SK-N-SH treated with all-trans-retinoic acid at 6 μM for 48 hours (cell line): ENCODE measurements at regions not wholly inside any gene's neighbourhood (a gene's known extent, or its start where the extent isn't known, plus 50 kb on each side); places are given as distances from the start of the nearest gene placed in this dataset.

Experiments
- ATAC-seq: fragments of 200-7000 bp; cut with Tn5 transposase; 3 replicates; pipeline ENCODE4 v1.9.1; 2020; ENCODE audit warnings: mild to moderate bottlenecking, moderate library complexity
- ARNTL ChIP-seq: fragments of 450-650 bp; formaldehyde crosslinking; IDR thresholded peaks from 2 replicates; pipeline ENCODE4 v1.5.0; 2020; ENCODE audit warnings: low read depth, mild to moderate bottlenecking, moderate library complexity, borderline replicate concordance
- CREB5 ChIP-seq: fragments of 250-450 bp; sonication (Bioruptor Pico); IDR thresholded peaks from 2 replicates; pipeline ENCODE4 v1.5.1; 2020; ENCODE audit warnings: low read depth, mild to moderate bottlenecking, moderate library complexity
- CSDC2 ChIP-seq: fragments of 250-450 bp; sonication (Bioruptor Pico); IDR thresholded peaks from 2 replicates; pipeline ENCODE4 v1.5.0; 2020; ENCODE audit warnings: mild to moderate bottlenecking, moderate library complexity
- CSRNP3 ChIP-seq: fragments of 250-450 bp; sonication (Bioruptor Pico); IDR thresholded peaks from 2 replicates; pipeline ENCODE4 v1.5.1; 2021; ENCODE audit warnings: mild to moderate bottlenecking, moderate library complexity
- ESRRG ChIP-seq: fragments of 250-450 bp; sonication (Bioruptor Pico); IDR thresholded peaks from 2 replicates; pipeline ENCODE4 v1.6.1; 2021; ENCODE audit warnings: mild to moderate bottlenecking
- GLIS3 ChIP-seq: fragments of 250-450 bp; sonication (Bioruptor Pico); IDR thresholded peaks from 2 replicates; pipeline ENCODE4 v1.5.0; 2020; ENCODE audit warnings: mild to moderate bottlenecking, moderate library complexity
- ISL1 ChIP-seq: fragments of 250-450 bp; sonication (Bioruptor Pico); IDR thresholded peaks from 2 replicates; pipeline ENCODE4 v2.1.2; 2022; ENCODE audit warnings: mild to moderate bottlenecking, moderate library complexity
- OSR1 ChIP-seq: fragments of 250-450 bp; sonication (Bioruptor Pico); IDR thresholded peaks from 2 replicates; pipeline ENCODE4 v1.8.0; 2022; ENCODE audit warnings: moderate library complexity, mild to moderate bottlenecking, inconsistent platforms
- PATZ1 ChIP-seq: fragments of 250-450 bp; sonication (Bioruptor Pico); IDR thresholded peaks from 2 replicates; pipeline ENCODE4 v1.8.0; 2020; ENCODE audit warnings: mild to moderate bottlenecking, moderate library complexity, borderline replicate concordance
- POU6F1 ChIP-seq: fragments of 250-450 bp; sonication (Bioruptor Pico); IDR thresholded peaks from 2 replicates; pipeline ENCODE4 v1.8.0; 2021; ENCODE audit warnings: low read depth, mild to moderate bottlenecking, moderate library complexity, borderline replicate concordance
- PPARA ChIP-seq: fragments of 250-450 bp; sonication (Bioruptor Pico); IDR thresholded peaks from 2 replicates; pipeline ENCODE4 v1.5.0; 2020; ENCODE audit warnings: mild to moderate bottlenecking, borderline replicate concordance
- RARB ChIP-seq: fragments of 250-450 bp; sonication (Bioruptor Pico); IDR thresholded peaks from 2 replicates; pipeline ENCODE4 v1.8.0; 2021; ENCODE audit warnings: mild to moderate bottlenecking, moderate library complexity
- SNAI2 ChIP-seq: fragments of 250-450 bp; sonication (Bioruptor Pico); IDR thresholded peaks from 2 replicates; pipeline ENCODE4 v1.5.0; 2020; ENCODE audit warnings: mild to moderate bottlenecking, moderate library complexity
- TCF4 ChIP-seq: fragments of 250-450 bp; sonication (Bioruptor Pico); IDR thresholded peaks from 2 replicates; pipeline ENCODE4 v1.8.0; 2021; ENCODE audit warnings: mild to moderate bottlenecking, moderate library complexity, borderline replicate concordance
- TSHZ2 ChIP-seq: fragments of 250-450 bp; sonication (Bioruptor Pico); IDR thresholded peaks from 2 replicates; pipeline ENCODE4 v1.5.0; 2020; ENCODE audit warnings: mild to moderate bottlenecking, moderate library complexity
- ZC3H10 ChIP-seq: fragments of 250-450 bp; sonication (Bioruptor Pico); IDR thresholded peaks from 2 replicates; pipeline ENCODE4 v1.5.1; 2021; ENCODE audit warnings: mild to moderate bottlenecking, moderate library complexity
- ZFP3 ChIP-seq: fragments of 250-450 bp; sonication (Bioruptor Pico); IDR thresholded peaks from 2 replicates; pipeline ENCODE4 v1.5.0; 2020; ENCODE audit warnings: mild to moderate bottlenecking, moderate library complexity
- ZFP30 ChIP-seq: fragments of 450-650 bp; formaldehyde crosslinking; IDR thresholded peaks from 2 replicates; pipeline ENCODE4 v1.5.0; 2022; ENCODE audit warnings: mild to moderate bottlenecking, moderate library complexity

- ATAC-seq: no peak
- TF ChIP-seq GLIS3 (CRISPR knock-in tag) (no peak), TCF4 (CRISPR knock-in tag) (no peak), SNAI2 (CRISPR knock-in tag) (no peak), CSDC2 (no peak), ISL1 (CRISPR knock-in tag) (no peak), PPARA (CRISPR knock-in tag) (no peak), PATZ1 (CRISPR knock-in tag) (no peak), ARNTL (no peak), OSR1 (CRISPR knock-in tag) (no peak)
- TF ChIP-seq, all 23 proteins: peak for 0
Measured at GRCh38 chr7:124443762-124444161, 321.8 kb downstream of the GPR37 start.

GRCh38 chr7:124440081-124440480, 325.5 kb downstream of the GPR37 start:
- no peak for ATAC-seq
- no peak for TF ChIP-seq RARB (CRISPR knock-in tag)
- no peak for TF ChIP-seq ESRRG
- no peak for TF ChIP-seq CSRNP3 (CRISPR knock-in tag)
- TF ChIP-seq ARNTL: no peak
- TF ChIP-seq POU6F1: no peak

GRCh38 chr7:124432009-124432578, 333.5 kb downstream of the GPR37 start:
- no peak for TF ChIP-seq CSRNP3 (CRISPR knock-in tag)
- no peak for TF ChIP-seq RARB (CRISPR knock-in tag)
- TF ChIP-seq TCF4 (CRISPR knock-in tag): no peak
- TF ChIP-seq POU6F1: no peak
- TF ChIP-seq ZFP30 (CRISPR knock-in tag): no peak
- TF ChIP-seq CSDC2: no peak
- TF ChIP-seq CREB5 (CRISPR knock-in tag): no peak
- TF ChIP-seq ISL1 (CRISPR knock-in tag): no peak
- TF ChIP-seq TSHZ2 (CRISPR knock-in tag): no peak
- no peak for TF ChIP-seq ZC3H10
- TF ChIP-seq PATZ1 (CRISPR knock-in tag): no peak
- no peak for TF ChIP-seq ZFP3 (CRISPR knock-in tag)
- no peak for TF ChIP-seq OSR1 (CRISPR knock-in tag)
- ATAC-seq: no peak
